Calu3 (cell line): ENCODE measurements at regions not wholly inside any gene's neighbourhood (a gene's known extent, or its start where the extent isn't known, plus 50 kb on each side); places are given as distances from the start of the nearest gene placed in this dataset.

Experiments
- BruUV-seq: library from RNA; stranded (reverse); fragments of 400-500 nt; replicated peaks from 2 replicates; lab custom pipeline; 2021; lab: Mats Ljungman, UMichigan
- CTCF ChIA-PET: fragments of 300-600 bp; sonication (Branson Sonifier 250); formaldehyde crosslinking; loops from one replicate; lab custom pipeline; 2022; ENCODE audit warnings: antibody characterized with exemption; lab: Charles Lee
- DNase-seq: peaks from one replicate; pipeline ENCODE4 v3.0.0; 2022
- H3K27ac Mint-ChIP-seq: one replicate; pipeline ENCODE4 v1.8.0; 2022; ENCODE audit warnings: mixed read lengths; ENCODE audit not compliant: unreplicated experiment
- H3K27me3 Mint-ChIP-seq: one replicate; pipeline ENCODE4 v1.8.0; 2022; ENCODE audit warnings: mixed read lengths; ENCODE audit not compliant: unreplicated experiment
- H3K36me3 Mint-ChIP-seq: one replicate; pipeline ENCODE4 v1.8.0; 2022; ENCODE audit warnings: mild to moderate bottlenecking, moderate library complexity, mixed read lengths; ENCODE audit not compliant: insufficient read depth, unreplicated experiment
- H3K4me1 Mint-ChIP-seq: one replicate; pipeline ENCODE4 v1.8.0; 2022; ENCODE audit warnings: mild to moderate bottlenecking, low read depth, mixed read lengths; ENCODE audit not compliant: unreplicated experiment
- H3K4me3 Mint-ChIP-seq: one replicate; pipeline ENCODE4 v1.8.0; 2022; ENCODE audit warnings: mild to moderate bottlenecking, low read depth, moderate library complexity, mixed read lengths; ENCODE audit not compliant: unreplicated experiment
- H3K9me3 Mint-ChIP-seq: one replicate; pipeline ENCODE4 v1.8.0; 2022; ENCODE audit warnings: low read depth, mixed read lengths; ENCODE audit not compliant: unreplicated experiment
- intact Hi-C: fragments of 100-400 bp; cut with micrococcal nuclease; formaldehyde crosslinking; loops from one replicate; pipeline ENCODE4 v1.10.0; 2022; ENCODE audit not compliant: unreplicated experiment
- TF ChIP-seq, protein P1 (sequence below): fragments of 200-600 bp; IDR thresholded peaks from one replicate; pipeline ENCODE4 v1.8.0; 2022; ENCODE audit warnings: antibody characterized with exemption; ENCODE audit not compliant: unreplicated experiment

DNA sequence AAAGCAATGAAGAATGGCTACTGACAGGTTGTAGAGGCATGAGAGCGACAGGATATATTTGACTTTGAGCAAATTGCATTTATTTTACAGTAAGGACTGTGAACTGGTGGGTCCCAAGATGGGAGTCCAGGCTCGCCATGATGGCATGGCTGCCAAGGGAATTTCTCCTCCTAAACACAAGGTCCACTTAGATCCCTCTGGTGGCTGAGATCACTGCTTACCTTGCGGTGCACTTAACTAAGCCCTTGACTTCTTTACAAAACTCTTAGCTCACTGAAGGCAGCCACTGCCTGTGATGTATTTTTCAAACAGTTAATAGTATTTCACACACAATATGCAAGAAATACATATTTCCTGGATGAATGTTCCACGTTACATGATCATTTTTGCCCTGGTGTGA is 50.3 kb upstream of the SORBS2 start:
- Mint-ChIP-seq H3K27ac (no peak overlapping the region), H3K36me3 (no peaks in the 10 kb centered on the region), H3K9me3 (no peaks in the 10 kb centered on the region), H3K4me3 (no peak overlapping the region), H3K27me3 (no peaks in the 10 kb centered on the region), H3K4me1 (peaks cover 58% of the 10 kb centered on the region)
- intact Hi-C loops, result no loop called here
- CTCF ChIA-PET, result no interaction called here
- no TSS peak for BruUV-seq
- DNase-seq, result no peak
- TF ChIP-seq, protein P1, sequence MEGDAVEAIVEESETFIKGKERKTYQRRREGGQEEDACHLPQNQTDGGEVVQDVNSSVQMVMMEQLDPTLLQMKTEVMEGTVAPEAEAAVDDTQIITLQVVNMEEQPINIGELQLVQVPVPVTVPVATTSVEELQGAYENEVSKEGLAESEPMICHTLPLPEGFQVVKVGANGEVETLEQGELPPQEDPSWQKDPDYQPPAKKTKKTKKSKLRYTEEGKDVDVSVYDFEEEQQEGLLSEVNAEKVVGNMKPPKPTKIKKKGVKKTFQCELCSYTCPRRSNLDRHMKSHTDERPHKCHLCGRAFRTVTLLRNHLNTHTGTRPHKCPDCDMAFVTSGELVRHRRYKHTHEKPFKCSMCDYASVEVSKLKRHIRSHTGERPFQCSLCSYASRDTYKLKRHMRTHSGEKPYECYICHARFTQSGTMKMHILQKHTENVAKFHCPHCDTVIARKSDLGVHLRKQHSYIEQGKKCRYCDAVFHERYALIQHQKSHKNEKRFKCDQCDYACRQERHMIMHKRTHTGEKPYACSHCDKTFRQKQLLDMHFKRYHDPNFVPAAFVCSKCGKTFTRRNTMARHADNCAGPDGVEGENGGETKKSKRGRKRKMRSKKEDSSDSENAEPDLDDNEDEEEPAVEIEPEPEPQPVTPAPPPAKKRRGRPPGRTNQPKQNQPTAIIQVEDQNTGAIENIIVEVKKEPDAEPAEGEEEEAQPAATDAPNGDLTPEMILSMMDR, result no peak

DNA sequence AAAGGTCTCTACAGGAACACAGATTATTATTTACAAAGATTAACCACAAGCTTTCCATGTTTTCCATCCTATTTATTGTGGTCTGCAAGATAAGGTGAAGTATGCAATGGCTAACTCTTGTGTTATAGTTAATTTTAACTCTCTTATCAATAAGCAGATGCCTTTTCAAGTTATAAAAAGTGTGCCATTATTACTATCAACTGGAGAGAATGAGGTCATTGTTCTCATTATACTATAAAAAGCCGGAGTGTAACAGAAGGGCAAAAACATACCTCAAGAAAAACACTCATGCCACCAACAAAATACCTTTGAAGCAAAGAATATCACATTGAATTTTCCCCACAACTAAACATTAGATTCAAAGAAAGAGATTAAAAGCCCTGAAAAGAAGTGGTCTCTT is 52.0 kb upstream of the SORBS2 start:
- intact Hi-C loops, result no loop called here
- DNase-seq, result no peak
- no peak overlapping the region for H3K4me3 Mint-ChIP-seq
- H3K4me1 Mint-ChIP-seq, result peaks cover 64% of the 10 kb centered on the region
- no peaks in the 10 kb centered on the region for H3K36me3 Mint-ChIP-seq
- BruUV-seq, result no TSS peak
- H3K27me3 Mint-ChIP-seq, result no peaks in the 10 kb centered on the region
- TF ChIP-seq, protein P1, result no peak
- CTCF ChIA-PET, result no interaction called here
- H3K9me3 Mint-ChIP-seq, result no peaks in the 10 kb centered on the region
- peak overlapping the region; percentile 21 for H3K27ac Mint-ChIP-seq

DNA sequence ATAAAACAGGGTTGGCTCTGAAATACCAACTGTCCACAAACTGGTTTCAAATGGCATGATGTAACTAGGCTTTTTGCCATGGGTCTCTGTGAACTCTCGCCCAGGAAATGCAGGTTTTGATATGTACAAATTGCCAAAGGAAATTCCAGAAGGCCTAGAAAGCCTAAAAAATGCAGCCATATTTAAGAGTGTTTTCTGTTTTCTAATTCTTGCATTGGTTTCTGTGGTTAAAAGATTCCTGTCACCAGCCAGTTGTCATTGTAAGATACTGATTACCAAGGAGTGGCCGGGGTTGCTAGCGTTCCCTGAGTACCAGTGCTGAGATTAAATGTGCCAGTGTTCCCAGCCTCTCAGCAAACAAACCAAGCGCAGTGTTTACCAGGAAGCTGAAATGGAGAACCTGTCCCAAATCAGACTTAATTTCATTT is 53.9 kb upstream of the SORBS2 start:
- peak; percentile 52 for DNase-seq
- BruUV-seq, result no TSS peak
- TF ChIP-seq, protein P1, result no peak
- Mint-ChIP-seq H3K27ac (peak overlapping the region; percentile 69), H3K27me3 (no peaks in the 10 kb centered on the region), H3K4me3 (no peak overlapping the region), H3K9me3 (no peaks in the 10 kb centered on the region), H3K36me3 (no peaks in the 10 kb centered on the region), H3K4me1 (peaks cover 54% of the 10 kb centered on the region)
- CTCF ChIA-PET, result no interaction called here
- intact Hi-C loops, result loop anchor here (5.0 kb wide), 2 partner anchors 34 to 54 kb away; partner anchors contain the start of gene SORBS2

DNA sequence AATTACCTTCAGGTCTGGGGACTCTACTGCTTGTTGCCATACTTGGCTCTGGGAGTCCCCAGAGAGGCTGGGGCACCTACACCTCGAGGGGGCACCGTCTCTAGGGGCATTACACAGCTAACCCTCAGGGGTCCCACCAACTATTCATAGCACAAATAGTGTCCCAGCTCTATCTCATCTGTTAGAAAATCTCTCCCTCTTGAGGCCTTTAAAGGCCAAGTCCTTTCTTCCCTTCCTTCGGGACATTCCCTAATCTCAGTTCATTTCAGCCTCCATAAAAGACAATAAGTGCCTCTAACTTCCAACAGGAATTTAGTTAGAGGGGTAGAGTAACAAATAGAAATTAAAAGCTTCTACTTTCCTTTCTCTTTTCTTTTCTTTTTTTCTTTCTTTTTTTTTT is 55.8 kb upstream of the SORBS2 start:
- TF ChIP-seq, protein P1, result no peak
- intact Hi-C loops, result loop anchor here (5.0 kb wide), 2 partner anchors 35 to 55 kb away; partner anchors contain the start of gene SORBS2
- Mint-ChIP-seq H3K36me3 (no peaks in the 10 kb centered on the region), H3K4me3 (no peak overlapping the region), H3K4me1 (peaks cover 49% of the 10 kb centered on the region), H3K9me3 (no peaks in the 10 kb centered on the region), H3K27ac (no peak overlapping the region), H3K27me3 (no peaks in the 10 kb centered on the region)
- CTCF ChIA-PET, result no interaction called here
- DNase-seq, result no peak
- BruUV-seq, result no TSS peak
